H9 (cell line): ENCODE measurements at regions not wholly inside any gene's neighbourhood (a gene's known extent, or its start where the extent isn't known, plus 50 kb on each side); places are given as distances from the start of the nearest gene placed in this dataset.

Source experiments
- DNase-seq: peaks from one replicate; pipeline ENCODE4 v3.0.0-alpha.2; 2017
- H2AFZ ChIP-seq: one replicate; pipeline ENCODE4 v1.6.1; 2013; ENCODE audit warnings: mild to moderate bottlenecking, low read length, control low read depth, moderate library complexity
- H2AK5ac ChIP-seq: 2 replicates; pipeline ENCODE4 v1.6.1; 2013; ENCODE audit warnings: low read length, control low read depth, mixed read lengths; ENCODE audit not compliant: insufficient read length
- H2BK120ac ChIP-seq: one replicate; pipeline ENCODE4 v1.6.1; 2013; ENCODE audit warnings: low read depth, mild to moderate bottlenecking, low read length, control low read depth, inconsistent platforms; ENCODE audit not compliant: poor library complexity, severe bottlenecking
- H2BK12ac ChIP-seq: 2 replicates; pipeline ENCODE4 v1.6.1; 2013; ENCODE audit warnings: low read length, control low read depth, mixed read lengths, low read depth; ENCODE audit not compliant: insufficient read length
- H2BK15ac ChIP-seq: 2 replicates; pipeline ENCODE4 v1.6.1; 2013; ENCODE audit warnings: low read depth, low read length, control low read depth
- H2BK20ac ChIP-seq: one replicate; pipeline ENCODE4 v1.6.1; 2013; ENCODE audit warnings: low read depth, mild to moderate bottlenecking, low read length, control low read depth, inconsistent platforms; ENCODE audit not compliant: poor library complexity, severe bottlenecking
- H2BK5ac ChIP-seq: 2 replicates; pipeline ENCODE4 v1.6.1; 2013; ENCODE audit warnings: low read length, control low read depth, mixed read lengths; ENCODE audit not compliant: insufficient read length
- H3K14ac ChIP-seq: 2 replicates; pipeline ENCODE4 v1.6.1; 2013; ENCODE audit warnings: low read length, control low read depth; ENCODE audit not compliant: insufficient read depth
- H3K18ac ChIP-seq: 2 replicates; pipeline ENCODE4 v1.6.1; 2013; ENCODE audit warnings: low read depth, mild to moderate bottlenecking, mixed read lengths, low read length, control low read depth; ENCODE audit not compliant: insufficient read length
- H3K23ac ChIP-seq: 2 replicates; pipeline ENCODE4 v1.6.1; 2013; ENCODE audit warnings: low read length, control low read depth, mixed read lengths, low read depth; ENCODE audit not compliant: insufficient read length
- H3K23me2 ChIP-seq: 2 replicates; pipeline ENCODE4 v1.6.1; 2013; ENCODE audit warnings: low read depth, mild to moderate bottlenecking, mixed read lengths, low read length, control low read depth; ENCODE audit not compliant: insufficient read length, poor library complexity, severe bottlenecking
- H3K27ac ChIP-seq: 2 replicates; pipeline ENCODE4 v1.5.1; 2013; ENCODE audit warnings: low read length, control low read depth, mixed read lengths, low read depth; ENCODE audit not compliant: insufficient read length
- H3K27me3 ChIP-seq: 2 replicates; pipeline ENCODE4 v1.6.1; 2013; ENCODE audit warnings: low read length, control low read depth, inconsistent platforms; ENCODE audit not compliant: insufficient read depth
- H3K4ac ChIP-seq: 2 replicates; pipeline ENCODE4 v1.6.1; 2013; ENCODE audit warnings: low read depth, mild to moderate bottlenecking, control low read depth, inconsistent platforms, low read length, moderate library complexity
- H3K4me1 ChIP-seq: 2 replicates; pipeline ENCODE4 v1.6.1; 2013; ENCODE audit warnings: low read length, control low read depth, inconsistent platforms; ENCODE audit not compliant: insufficient read depth
- H3K4me2 ChIP-seq: 2 replicates; pipeline ENCODE4 v1.6.1; 2013; ENCODE audit warnings: low read length, control low read depth, mixed read lengths; ENCODE audit not compliant: insufficient read length, insufficient read depth
- H3K56ac ChIP-seq: 2 replicates; pipeline ENCODE4 v1.6.1; 2013; ENCODE audit warnings: low read depth, mild to moderate bottlenecking, mixed read lengths, low read length, control low read depth; ENCODE audit not compliant: insufficient read length
- H3K79me1 ChIP-seq: 2 replicates; pipeline ENCODE4 v1.6.1; 2013; ENCODE audit warnings: low read depth, mild to moderate bottlenecking, moderate library complexity, low read length, control low read depth, inconsistent platforms; ENCODE audit not compliant: insufficient read depth, poor library complexity, severe bottlenecking
- H3K79me2 ChIP-seq: 2 replicates; pipeline ENCODE4 v1.6.1; 2013; ENCODE audit warnings: low read length, control low read depth, inconsistent platforms; ENCODE audit not compliant: insufficient read depth
- H3K9ac ChIP-seq: 2 replicates; pipeline ENCODE4 v1.6.1; 2013; ENCODE audit warnings: low read length, control low read depth, mixed read lengths; ENCODE audit not compliant: insufficient read length; ENCODE audit errors: extremely low read depth
- H3K9me3 ChIP-seq: one replicate; pipeline ENCODE4 v1.6.1; 2013; ENCODE audit warnings: low read depth, low read length, inconsistent platforms; ENCODE audit not compliant: control insufficient read depth
- H3T11ph ChIP-seq: one replicate; pipeline ENCODE4 v1.6.1; 2013; ENCODE audit warnings: mild to moderate bottlenecking, low read length, control low read depth, inconsistent platforms
- H4K20me1 ChIP-seq: one replicate; pipeline ENCODE4 v1.6.1; 2013; ENCODE audit not compliant: control insufficient read depth, insufficient read length, insufficient read depth
- H4K5ac ChIP-seq: 2 replicates; pipeline ENCODE4 v1.6.1; 2013; ENCODE audit warnings: low read depth, mild to moderate bottlenecking, mixed read lengths, low read length, control low read depth; ENCODE audit not compliant: insufficient read length
- H4K8ac ChIP-seq: replicated peaks from 2 replicates; pipeline ENCODE4 v1.6.1; 2013; ENCODE audit warnings: low read length, control low read depth, mixed read lengths, low read depth; ENCODE audit not compliant: insufficient read length
- H4K91ac ChIP-seq: 2 replicates; pipeline ENCODE4 v1.6.1; 2013; ENCODE audit warnings: low read depth, mild to moderate bottlenecking, moderate library complexity, mixed read lengths, low read length, control low read depth; ENCODE audit not compliant: insufficient read length
- H3K27ac Mint-ChIP-seq, 3 experiments: 2 replicates in 2 of 3; 3 replicates in 1 of 3; pipeline ENCODE4 v1.8.0; 2020 to 2021; ENCODE audit warnings: mixed read lengths in 3 of 3, mild to moderate bottlenecking in 1 of 3, moderate library complexity in 1 of 3
- H3K27me3 Mint-ChIP-seq: 2 replicates; pipeline ENCODE4 v1.8.0; 2021; ENCODE audit warnings: low read depth, mild to moderate bottlenecking, moderate library complexity, mixed read lengths
- H3K36me3 Mint-ChIP-seq, 3 experiments: 2 replicates in 2 of 3; 3 replicates in 1 of 3; pipeline ENCODE4 v1.8.0; 2020 to 2021; ENCODE audit warnings: low read depth in 3 of 3, mixed read lengths in 3 of 3; ENCODE audit not compliant: insufficient read depth in 1 of 3
- H3K4me1 Mint-ChIP-seq, 2 experiments: 2 replicates each; pipeline ENCODE4 v1.8.0; 2020; ENCODE audit warnings: mixed read lengths in 2 of 2
- H3K4me3 Mint-ChIP-seq, 2 experiments: 2 replicates in 1 of 2; 3 replicates in 1 of 2; pipeline ENCODE4 v1.8.0; 2020 to 2021; ENCODE audit warnings: mild to moderate bottlenecking in 2 of 2, mixed read lengths in 2 of 2, moderate library complexity in 1 of 2
- H3K9me3 Mint-ChIP-seq, 2 experiments: 2 replicates in 1 of 2; 3 replicates in 1 of 2; pipeline ENCODE4 v1.8.0; 2020; ENCODE audit warnings: mild to moderate bottlenecking in 2 of 2, mixed read lengths in 2 of 2, moderate library complexity in 1 of 2
- WGBS: extraction: QIAGEN DNeasy Blood & Tissue Kit; methylation state at CpG from one replicate; pipeline ENCODE4 v1.1.7; 2013; ENCODE audit warnings: missing lambda C conversion rate, low lambda C conversion rate, mixed read lengths; ENCODE audit not compliant: insufficient read length; ENCODE audit errors: extremely low coverage; 5-methylcytosine and 5-hydroxymethylcytosine counted together
- TF ChIP-seq, protein P1 (sequence below): fragments of 200-600 bp; sonication (generic); conservative IDR thresholded peaks from 3 replicates; pipeline ENCODE4 v1.8.0; 2021; ENCODE audit warnings: antibody characterized with exemption, mild to moderate bottlenecking

DNA sequence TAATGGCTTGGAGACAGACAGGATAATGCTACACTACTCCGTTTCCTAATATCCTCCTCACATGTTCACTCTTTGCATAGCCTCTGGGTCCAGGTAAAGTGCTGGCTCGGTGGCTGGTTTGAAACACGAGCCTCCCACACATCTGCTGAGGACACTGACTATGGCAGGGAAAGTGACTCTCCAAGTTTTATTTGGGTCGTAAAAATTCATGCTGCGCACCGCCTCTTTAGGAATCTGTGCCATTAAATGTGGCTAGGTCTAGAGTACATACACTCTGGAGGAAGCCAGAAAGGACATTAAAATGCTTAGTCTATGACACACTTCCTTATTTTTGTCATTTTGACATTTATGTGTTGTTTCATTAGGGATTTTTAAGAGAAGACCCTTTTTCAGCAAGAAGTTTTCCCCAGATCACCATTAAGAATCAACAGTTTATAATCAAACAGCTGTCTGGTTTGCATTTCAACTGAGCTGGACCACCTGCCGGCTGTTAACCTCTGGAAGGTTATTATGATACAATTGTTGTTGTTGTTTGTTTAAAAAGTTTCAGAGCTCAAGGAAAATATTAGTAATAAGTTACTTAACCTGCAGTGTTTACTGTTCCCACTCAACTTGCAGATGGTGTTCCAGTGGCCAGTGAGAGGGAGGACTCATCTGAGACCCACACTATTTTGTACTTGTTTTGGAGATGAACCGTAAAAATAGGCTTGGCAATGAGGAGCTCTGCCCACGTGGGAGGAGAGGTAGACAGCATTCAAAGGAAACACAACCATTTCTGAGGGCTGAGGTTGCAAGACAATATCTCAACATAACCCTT, 443.3 kb upstream of the MEIS1 start:
- Histone ChIP-seq H2BK15ac (no peak overlapping the region), H3K4me1 (peaks cover 2% of the 10 kb centered on the region; the same call in 1 of the 2 replicates), H2BK5ac (no peak overlapping the region), H4K8ac (no peak overlapping the region), H3K56ac (no peak overlapping the region), H3T11ph (no peak overlapping the region), H4K20me1 (no peaks in the 10 kb centered on the region), H2BK120ac (no peak overlapping the region), H3K27me3 (no peaks in the 10 kb centered on the region), H3K18ac (no peak overlapping the region), H3K79me2 (no peaks in the 10 kb centered on the region), H2AFZ (no peak overlapping the region), H2AK5ac (no peak overlapping the region), H3K23ac (no peak overlapping the region), H2BK20ac (no peak overlapping the region), H2BK12ac (no peak overlapping the region), H3K9me3 (no peaks in the 10 kb centered on the region), H3K27ac (no peak overlapping the region), H3K9ac (no peak overlapping the region), H3K23me2 (no peaks in the 10 kb centered on the region), H3K14ac (no peak overlapping the region), H3K4me2 (no peak overlapping the region), H4K91ac (no peak overlapping the region), H3K79me1 (no peaks in the 10 kb centered on the region), H3K4ac (no peak overlapping the region), H4K5ac (no peak overlapping the region)
- no CpG with 5 or more reads among the region's 9 CpGs for WGBS
- Mint-ChIP-seq H3K9me3 (peaks cover 4 to 11% of the 10 kb centered on the region in 2 experiments; a peak in 4 of 5 replicates), H3K27me3 (no peaks in the 10 kb centered on the region; the same call in 1 of the 2 replicates), H3K27ac (no peak overlapping the region; a peak in 1 of 7 replicates), H3K36me3 (no peaks in the 10 kb centered on the region), H3K4me1 (peaks cover 8 to 12% of the 10 kb centered on the region in 2 experiments), H3K4me3 (no peak overlapping the region)
- TF ChIP-seq, protein P1, sequence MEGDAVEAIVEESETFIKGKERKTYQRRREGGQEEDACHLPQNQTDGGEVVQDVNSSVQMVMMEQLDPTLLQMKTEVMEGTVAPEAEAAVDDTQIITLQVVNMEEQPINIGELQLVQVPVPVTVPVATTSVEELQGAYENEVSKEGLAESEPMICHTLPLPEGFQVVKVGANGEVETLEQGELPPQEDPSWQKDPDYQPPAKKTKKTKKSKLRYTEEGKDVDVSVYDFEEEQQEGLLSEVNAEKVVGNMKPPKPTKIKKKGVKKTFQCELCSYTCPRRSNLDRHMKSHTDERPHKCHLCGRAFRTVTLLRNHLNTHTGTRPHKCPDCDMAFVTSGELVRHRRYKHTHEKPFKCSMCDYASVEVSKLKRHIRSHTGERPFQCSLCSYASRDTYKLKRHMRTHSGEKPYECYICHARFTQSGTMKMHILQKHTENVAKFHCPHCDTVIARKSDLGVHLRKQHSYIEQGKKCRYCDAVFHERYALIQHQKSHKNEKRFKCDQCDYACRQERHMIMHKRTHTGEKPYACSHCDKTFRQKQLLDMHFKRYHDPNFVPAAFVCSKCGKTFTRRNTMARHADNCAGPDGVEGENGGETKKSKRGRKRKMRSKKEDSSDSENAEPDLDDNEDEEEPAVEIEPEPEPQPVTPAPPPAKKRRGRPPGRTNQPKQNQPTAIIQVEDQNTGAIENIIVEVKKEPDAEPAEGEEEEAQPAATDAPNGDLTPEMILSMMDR: no peak
- no peak for DNase-seq
